Stimulated activated naive CD4-positive, alpha-beta T cell treated with Interleukin-2 at 50 U/mL for 16 hours (primary cell): ENCODE measurements at regions not wholly inside any gene's neighbourhood (a gene's known extent, or its start where the extent isn't known, plus 50 kb on each side); places are given as distances from the start of the nearest gene placed in this dataset.

Experiments
- DNase-seq: peaks from one replicate; lab custom pipeline; 2025; lab: John Stamatoyannopoulos, UW

- no peak for DNase-seq
Observed at GRCh38 chrX:46298821-46299220, 246.4 kb downstream of the ZNF674 start.

GRCh38 chrX:46295963-46296362, 249.3 kb downstream of the ZNF674 start:
- no peak for DNase-seq

- DNase-seq = no peak
Observed at GRCh38 chrX:46294234-46294633, 251.0 kb downstream of the ZNF674 start.

GRCh38 chrX:46279925-46280313, 265.3 kb downstream of the ZNF674 start:
- no peak for DNase-seq

GRCh38 chrX:46279214-46279924, 265.9 kb downstream of the ZNF674 start:
- no peak for DNase-seq

GRCh38 chrX:46278572-46278971, 266.6 kb downstream of the ZNF674 start:
- DNase-seq = no peak

GRCh38 chrX:46268412-46268811, 276.8 kb downstream of the ZNF674 start:
- no peak for DNase-seq

- no peak for DNase-seq
Observed at GRCh38 chrX:46263494-46263893, 281.7 kb downstream of the ZNF674 start.

- DNase-seq = no peak
Observed at GRCh38 chrX:46262304-46262703, 282.9 kb downstream of the ZNF674 start.

GRCh38 chrX:46260499-46260898, 284.7 kb downstream of the ZNF674 start:
- DNase-seq = no peak

- DNase-seq = no peak
Observed at GRCh38 chrX:46258356-46258755, 286.9 kb downstream of the ZNF674 start.

- no peak for DNase-seq
Observed at GRCh38 chrX:46257451-46257879, 287.8 kb downstream of the ZNF674 start.

GRCh38 chrX:46256875-46257274, 288.3 kb downstream of the ZNF674 start:
- DNase-seq = no peak

- no peak for DNase-seq
Observed at GRCh38 chrX:46255046-46255445, 290.2 kb downstream of the ZNF674 start.

- no peak for DNase-seq
Observed at GRCh38 chrX:46254641-46255040, 290.6 kb downstream of the ZNF674 start.

- DNase-seq = no peak
Observed at GRCh38 chrX:46251755-46252154, 293.5 kb downstream of the ZNF674 start.

- DNase-seq = no peak
Observed at GRCh38 chrX:46250151-46250550, 295.1 kb downstream of the ZNF674 start.

- no peak for DNase-seq
Observed at GRCh38 chrX:46247456-46247855, 297.8 kb downstream of the ZNF674 start.

- no peak for DNase-seq
Observed at GRCh38 chrX:46244451-46244850, 300.8 kb downstream of the ZNF674 start.

GRCh38 chrX:46236411-46236810, 308.8 kb downstream of the ZNF674 start:
- DNase-seq = no peak

- no peak for DNase-seq
Observed at GRCh38 chrX:46235778-46236177, 309.4 kb downstream of the ZNF674 start.

GRCh38 chrX:46234775-46235174, 310.4 kb downstream of the ZNF674 start:
- DNase-seq = no peak

- no peak for DNase-seq
Observed at GRCh38 chrX:46228389-46228788, 316.8 kb downstream of the ZNF674 start.

- DNase-seq = no peak
Observed at GRCh38 chrX:46226422-46226821, 318.8 kb downstream of the ZNF674 start.
